Esophagus muscularis mucosa (tissue), 4 donors: ENCODE measurements at regions not wholly inside any gene's neighbourhood (a gene's known extent, or its start where the extent isn't known, plus 50 kb on each side); places are given as distances from the start of the nearest gene placed in this dataset.

Experiments used
- DNase-seq: peaks from one replicate; pipeline ENCODE4 v3.0.0-alpha.2; 2017; ENCODE audit errors: extremely low spot score
- H3K27ac ChIP-seq, 4 donors: fragments of 200-600 bp; sonication (generic); replicated peaks in 1 of 4; 1 replicate in 3 of 4; 2 replicates in 1 of 4; pipeline ENCODE4 v1.5.1; 2016 to 2019; ENCODE audit warnings: mild to moderate bottlenecking in 1 of 4
- H3K27me3 ChIP-seq, 4 donors: fragments of 200-600 bp; sonication (generic); one replicate each; pipeline versions ENCODE4 v1.5.1 to v1.6.0; 2016 to 2019
- H3K36me3 ChIP-seq, 4 donors: fragments of 200-600 bp; sonication (generic); one replicate each; pipeline ENCODE4 v1.5.1; 2016 to 2019
- H3K4me1 ChIP-seq, 4 donors: fragments of 200-600 bp; sonication (generic); one replicate each; pipeline ENCODE4 v1.5.1; 2016 to 2019
- H3K4me3 ChIP-seq, 4 donors: fragments of 200-600 bp; sonication (generic); 1 replicate in 2 of 4; 2 replicates in 2 of 4; pipeline ENCODE4 v1.5.1; 2016 to 2019; ENCODE audit warnings: mild to moderate bottlenecking in 4 of 4, moderate library complexity in 1 of 4
- H3K9me3 ChIP-seq, 4 donors: fragments of 200-600 bp; sonication (generic); 1 replicate in 3 of 4; 2 replicates in 1 of 4; pipeline ENCODE4 v1.5.1; 2016 to 2019
- EP300 ChIP-seq: sonication (generic); formaldehyde crosslinking; IDR thresholded peaks from one replicate; pipeline ENCODE4 v1.6.1; 2017; ENCODE audit warnings: antibody characterized with exemption
- POLR2A ChIP-seq: fragments of 450-650 bp; IDR thresholded peaks from one replicate; pipeline ENCODE4 v1.6.1; 2017; ENCODE audit warnings: antibody characterized with exemption, moderate library complexity, mild to moderate bottlenecking, low read depth
- POLR2AphosphoS5 ChIP-seq, 2 donors: sonication (generic); formaldehyde crosslinking; IDR thresholded peaks; one replicate each; pipeline ENCODE4 v1.6.1; 2017; ENCODE audit warnings: antibody characterized with exemption in 2 of 2
- WGBS: methylation state at CpG from one replicate; pipeline ENCODE4 v1.1.5; 2018; 5-methylcytosine and 5-hydroxymethylcytosine counted together
- intact Hi-C: fragments of 100-400 bp; cut with DNase I; formaldehyde crosslinking; loops from one replicate; pipeline ENCODE4 v1.15.1; 2023
- TF ChIP-seq, protein P1 (sequence below), 3 experiments: fragments of 200-600 bp in 2 of 3; fragments of 450-650 bp in 1 of 3; sonication (generic) in 2 of 3; IDR thresholded peaks; one replicate each; pipeline ENCODE4 v1.5.1; 2017 to 2019; ENCODE audit warnings: antibody characterized with exemption in 3 of 3, mild to moderate bottlenecking in 2 of 3, moderate library complexity in 1 of 3

DNA sequence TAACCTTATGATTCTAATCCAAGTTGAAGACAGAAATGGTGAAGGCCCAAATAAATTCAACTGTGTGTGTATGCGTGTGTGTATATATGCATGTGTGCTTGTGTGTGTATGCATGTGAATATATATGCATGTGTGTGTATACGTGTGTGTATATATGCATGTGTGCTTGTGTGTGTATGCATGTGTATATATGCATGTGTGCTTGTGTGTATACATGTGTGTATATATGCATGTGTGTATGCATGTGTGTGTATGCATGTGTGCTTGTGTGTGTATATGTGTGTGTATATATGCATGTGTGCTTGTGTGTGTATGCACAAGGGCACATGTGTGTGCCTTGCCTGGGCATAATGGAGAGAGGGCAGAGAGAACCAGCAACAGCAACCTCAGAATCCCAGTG is 184.7 kb upstream of the PLPP4 start:
- no peaks in the 10 kb centered on the region for H3K4me1 ChIP-seq
- WGBS, result 89% methylated on average over 2 of the region's 2 CpGs
- peaks cover 0 to 8% (median 0%) of the 10 kb centered on the region in 4 donors for H3K9me3 ChIP-seq
- TF ChIP-seq, protein P1, sequence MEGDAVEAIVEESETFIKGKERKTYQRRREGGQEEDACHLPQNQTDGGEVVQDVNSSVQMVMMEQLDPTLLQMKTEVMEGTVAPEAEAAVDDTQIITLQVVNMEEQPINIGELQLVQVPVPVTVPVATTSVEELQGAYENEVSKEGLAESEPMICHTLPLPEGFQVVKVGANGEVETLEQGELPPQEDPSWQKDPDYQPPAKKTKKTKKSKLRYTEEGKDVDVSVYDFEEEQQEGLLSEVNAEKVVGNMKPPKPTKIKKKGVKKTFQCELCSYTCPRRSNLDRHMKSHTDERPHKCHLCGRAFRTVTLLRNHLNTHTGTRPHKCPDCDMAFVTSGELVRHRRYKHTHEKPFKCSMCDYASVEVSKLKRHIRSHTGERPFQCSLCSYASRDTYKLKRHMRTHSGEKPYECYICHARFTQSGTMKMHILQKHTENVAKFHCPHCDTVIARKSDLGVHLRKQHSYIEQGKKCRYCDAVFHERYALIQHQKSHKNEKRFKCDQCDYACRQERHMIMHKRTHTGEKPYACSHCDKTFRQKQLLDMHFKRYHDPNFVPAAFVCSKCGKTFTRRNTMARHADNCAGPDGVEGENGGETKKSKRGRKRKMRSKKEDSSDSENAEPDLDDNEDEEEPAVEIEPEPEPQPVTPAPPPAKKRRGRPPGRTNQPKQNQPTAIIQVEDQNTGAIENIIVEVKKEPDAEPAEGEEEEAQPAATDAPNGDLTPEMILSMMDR (IDR thresholded peaks at IDR 0.05), result no peak
- no peak for TF ChIP-seq POLR2AphosphoS5 (IDR thresholded peaks at IDR 0.05)
- no peak for TF ChIP-seq EP300
- no peak for TF ChIP-seq POLR2A
- no peak overlapping the region for H3K4me3 ChIP-seq
- no peak overlapping the region for H3K27ac ChIP-seq
- peaks cover 0 to 8% (median 0%) of the 10 kb centered on the region in 4 donors for H3K27me3 ChIP-seq
- intact Hi-C loops, result no loop called here
- DNase-seq, result no peak
- no peaks in the 10 kb centered on the region for H3K36me3 ChIP-seq

DNA sequence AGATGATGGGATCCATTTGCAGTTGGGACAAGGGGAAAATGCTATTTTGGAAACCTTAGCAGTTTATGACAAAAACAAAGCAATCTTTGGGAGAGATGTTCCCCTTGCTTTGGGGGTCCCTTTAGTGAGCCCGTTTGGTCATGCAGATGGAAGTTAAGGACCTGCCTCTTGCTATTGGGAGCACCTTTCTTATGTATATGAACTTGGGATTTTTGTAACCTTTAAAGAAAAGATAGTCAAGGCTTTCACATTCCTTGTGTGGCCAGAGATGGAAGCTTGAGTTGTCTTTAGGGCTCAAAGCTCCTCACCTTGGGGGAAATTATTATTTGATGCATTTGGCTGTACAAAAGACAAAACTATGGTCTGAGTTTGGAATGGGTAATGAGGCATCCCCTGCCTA is 179.0 kb upstream of the PLPP4 start:
- TF ChIP-seq POLR2AphosphoS5 (IDR thresholded peaks at IDR 0.05), result no peak
- TF ChIP-seq, protein P1 (IDR thresholded peaks at IDR 0.05), result no peak
- Histone ChIP-seq H3K36me3 (no peaks in the 10 kb centered on the region), H3K4me3 (no peak overlapping the region), H3K27me3 (peaks cover 0 to 8% (median 0%) of the 10 kb centered on the region in 4 donors), H3K27ac (no peak overlapping the region), H3K4me1 (no peaks in the 10 kb centered on the region), H3K9me3 (peaks cover 0 to 6% (median 0%) of the 10 kb centered on the region in 4 donors)
- DNase-seq, result no peak
- intact Hi-C loops, result no loop called here
- WGBS, result 24% methylated on average over 1 of the region's 1 CpG

DNA sequence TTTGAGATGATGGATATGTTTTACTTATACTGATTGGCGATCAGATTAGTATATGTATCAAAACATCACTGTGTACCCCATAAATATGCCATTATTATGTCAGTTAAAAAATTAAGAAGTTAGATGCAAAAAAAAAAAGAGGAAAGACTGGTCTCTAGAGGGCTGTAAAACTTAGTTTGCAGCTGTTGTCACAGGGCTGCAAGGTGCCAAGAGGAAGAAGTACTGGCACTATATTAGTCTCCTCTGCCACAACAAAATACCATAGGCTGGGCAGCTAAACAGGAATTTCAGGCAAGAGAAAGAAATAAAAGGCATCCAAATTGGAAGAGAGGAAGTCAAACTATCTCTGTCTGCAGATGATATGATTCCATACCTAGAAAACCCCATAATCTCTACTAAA is 177.8 kb upstream of the PLPP4 start:
- Histone ChIP-seq H3K4me1 (no peaks in the 10 kb centered on the region), H3K36me3 (no peaks in the 10 kb centered on the region), H3K27ac (no peak overlapping the region), H3K9me3 (peaks cover 0 to 6% (median 0%) of the 10 kb centered on the region in 4 donors), H3K27me3 (peaks cover 0 to 8% (median 0%) of the 10 kb centered on the region in 4 donors), H3K4me3 (no peak overlapping the region)
- no peak for DNase-seq
- intact Hi-C loops, result no loop called here
- TF ChIP-seq POLR2AphosphoS5 (IDR thresholded peaks at IDR 0.05), result no peak
- TF ChIP-seq POLR2A, result no peak
- no peak for TF ChIP-seq EP300
- TF ChIP-seq, protein P1 (IDR thresholded peaks at IDR 0.05), result no peak
- 90% methylated on average over 1 of the region's 1 CpG for WGBS

DNA sequence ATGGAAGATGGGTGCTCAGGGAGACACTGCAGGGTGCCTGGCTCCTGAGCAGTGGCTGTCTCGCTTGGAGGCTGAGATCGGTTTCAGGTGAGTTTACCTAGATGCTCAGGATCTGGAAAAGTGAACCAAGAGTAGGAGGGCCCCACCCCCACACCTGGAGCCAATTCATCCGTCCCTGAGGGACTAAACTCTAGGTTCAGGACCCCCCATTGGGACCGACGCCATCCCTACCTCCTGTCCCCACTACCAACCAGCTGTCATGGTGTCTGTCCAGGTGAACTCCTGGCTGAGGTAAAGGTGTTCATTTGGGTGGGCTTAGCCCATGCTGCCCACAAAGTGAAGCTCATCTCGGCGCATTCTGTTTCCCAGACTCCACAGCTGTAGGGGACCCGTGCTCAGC is 174.6 kb upstream of the PLPP4 start:
- TF ChIP-seq POLR2AphosphoS5 (IDR thresholded peaks at IDR 0.05) (no peak), EP300 (no peak), POLR2A (no peak)
- TF ChIP-seq, protein P1 (IDR thresholded peaks at IDR 0.05), result no peak
- H3K4me1 ChIP-seq, result no peaks in the 10 kb centered on the region
- no peak overlapping the region for H3K4me3 ChIP-seq
- no peaks in the 10 kb centered on the region for H3K36me3 ChIP-seq
- H3K27ac ChIP-seq, result no peak overlapping the region
- WGBS, result 80% methylated on average over 6 of the region's 8 CpGs
- peaks cover 0 to 6% (median 0%) of the 10 kb centered on the region in 4 donors for H3K9me3 ChIP-seq
- no peaks in the 10 kb centered on the region for H3K27me3 ChIP-seq
- DNase-seq, result peak; percentile 75
- intact Hi-C loops, result no loop called here

DNA sequence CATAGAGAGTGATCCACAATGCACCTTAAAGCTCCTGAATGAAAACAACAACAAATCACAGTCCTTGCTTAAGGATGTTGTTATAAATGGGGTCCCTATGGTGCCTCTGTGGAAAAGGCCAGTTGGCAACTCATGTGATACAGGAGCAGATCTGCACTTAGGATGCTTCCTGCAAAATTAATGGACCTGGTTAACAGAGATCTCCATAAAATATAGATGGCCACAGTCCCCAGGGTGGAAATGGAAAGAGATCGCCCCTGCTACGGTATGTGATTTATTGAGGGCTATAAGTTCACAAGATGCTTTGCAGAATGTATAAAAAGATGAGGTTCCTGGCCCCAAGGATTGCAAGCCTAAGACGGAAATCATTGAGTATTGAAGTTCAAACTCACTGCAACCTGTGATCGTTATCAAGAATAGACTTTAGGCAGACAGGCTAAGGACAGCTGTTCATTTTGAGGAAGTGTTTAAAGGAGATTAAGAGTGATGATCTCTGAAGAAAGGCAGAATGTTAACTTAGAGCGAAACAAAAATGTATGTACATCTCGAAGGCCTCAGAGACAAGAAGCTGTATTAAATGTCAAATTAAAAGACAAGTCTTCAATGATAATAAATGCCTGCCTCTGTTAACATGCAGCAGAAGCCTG is 174.1 kb upstream of the PLPP4 start:
- peaks cover 0 to 6% (median 0%) of the 10 kb centered on the region in 4 donors for H3K9me3 ChIP-seq
- H3K27ac ChIP-seq, result no peak overlapping the region
- H3K27me3 ChIP-seq, result no peaks in the 10 kb centered on the region
- no peak overlapping the region for H3K4me3 ChIP-seq
- intact Hi-C loops, result no loop called here
- TF ChIP-seq, protein P1 (IDR thresholded peaks at IDR 0.05), result no peak
- TF ChIP-seq EP300, result no peak
- no peak for TF ChIP-seq POLR2A
- no peak for TF ChIP-seq POLR2AphosphoS5 (IDR thresholded peaks at IDR 0.05)
- WGBS, result 53% methylated on average over 6 of the region's 6 CpGs
- peak; percentile 82 for DNase-seq
- H3K36me3 ChIP-seq, result no peaks in the 10 kb centered on the region
- H3K4me1 ChIP-seq, result no peaks in the 10 kb centered on the region
